ENCODE measurements at regions not wholly inside any gene's neighbourhood (a gene's known extent, or its start where the extent isn't known, plus 50 kb on each side); places are given as distances from the start of the nearest gene placed in this dataset.
"Not testable (repeated sequence)": the region's sequence is repeated elsewhere in the genome, so short reads cannot be mapped to it uniquely, and the experiment has no call there.

GRCh38 chr3:75429561-75430220, 234.4 kb upstream of the FRG2C start:
- not testable (repeated sequence) for H3K27me3 ChIP-seq, H3K4me3 ChIP-seq, H3K9me3 ChIP-seq, ATAC-seq
- peaks cover 0 to 37% of the 10 kb centered on the region in 2 donors for H3K36me3 ChIP-seq
- H3K27ac ChIP-seq, result peak overlapping the region; percentile 58 to 75 (median 72)
- in situ Hi-C loops (cut with MboI; ENCODE audit: low sequenced_read_pairs in 4 of 4) (loop anchor here in 3 of 4 donors (10.0 kb wide), 1 partner anchor 135 kb away; no protein-coding TSS in a partner anchor), intact Hi-C loops (cut with DNase I; ENCODE audit: low total_unique reads) (loop anchor here (1.0 to 10.0 kb wide), 3 partner anchors 135 to 1647 kb away; no protein-coding TSS in a partner anchor)
- peak; percentile 62 to 80 for DNase-seq
- H3K4me1 ChIP-seq, result peaks cover 24 to 26% of the 10 kb centered on the region in 2 donors
- peak; percentile 75 to 91 (median 88) for TF ChIP-seq CTCF (IDR thresholded peaks at IDR 0.05 in 4 of 5, conservative IDR thresholded peaks at IDR 0.05 in 1 of 5)

GRCh38 chr3:75430406-75430805, 233.7 kb upstream of the FRG2C start:
- ATAC-seq; H3K4me3 ChIP-seq; H3K9me3 ChIP-seq; H3K27me3 ChIP-seq; DNase-seq; in situ Hi-C loops (cut with MboI; ENCODE audit: low sequenced_read_pairs in 4 of 4); H3K27ac ChIP-seq: not testable (repeated sequence)
- Histone ChIP-seq H3K36me3 (peaks cover 0 to 35% of the 10 kb centered on the region in 2 donors), H3K4me1 (peaks cover 24 to 26% of the 10 kb centered on the region in 2 donors)
- intact Hi-C loops (cut with DNase I; ENCODE audit: low total_unique reads), result loop anchor here (5.0 kb wide), 1 partner anchor 1648 kb away; no protein-coding TSS in a partner anchor

- H3K27me3 ChIP-seq; DNase-seq; H3K4me3 ChIP-seq; H3K9me3 ChIP-seq; in situ Hi-C loops (cut with MboI; ENCODE audit: low sequenced_read_pairs in 4 of 4); ATAC-seq: not testable (repeated sequence)
- H3K4me1 ChIP-seq, result peaks cover 26% of the 10 kb centered on the region in 2 donors
- peak overlapping the region in 1 of 4 donors; percentile 94 for H3K27ac ChIP-seq
- intact Hi-C loops (cut with DNase I; ENCODE audit: low total_unique reads), result loop anchor here (5.0 kb wide), 1 partner anchor 1649 kb away; no protein-coding TSS in a partner anchor
- peaks cover 0 to 28% of the 10 kb centered on the region in 2 donors for H3K36me3 ChIP-seq
These were observed 233.0 kb upstream of the FRG2C start for GRCh38 chr3:75431120-75431519.

- H3K4me3 ChIP-seq; ATAC-seq; H3K9me3 ChIP-seq; DNase-seq; H3K27me3 ChIP-seq; in situ Hi-C loops (cut with MboI; ENCODE audit: low sequenced_read_pairs in 4 of 4): not testable (repeated sequence)
- Histone ChIP-seq H3K36me3 (peaks cover 0 to 18% of the 10 kb centered on the region in 2 donors), H3K27ac (peak overlapping the region; percentile 90 to 97 (median 95)), H3K4me1 (peaks cover 26 to 28% of the 10 kb centered on the region in 2 donors)
- intact Hi-C loops (cut with DNase I; ENCODE audit: low total_unique reads), result loop anchor here (5.0 kb wide), 1 partner anchor 1650 kb away; no protein-coding TSS in a partner anchor
These were observed 231.7 kb upstream of the FRG2C start for GRCh38 chr3:75432466-75432865.

- Histone ChIP-seq H3K4me1 (peaks cover 26 to 28% of the 10 kb centered on the region in 2 donors), H3K27ac (peak overlapping the region; percentile 90 to 97 (median 95)), H3K36me3 (peaks cover 0 to 13% of the 10 kb centered on the region in 2 donors)
- H3K9me3 ChIP-seq; H3K4me3 ChIP-seq; in situ Hi-C loops (cut with MboI; ENCODE audit: low sequenced_read_pairs in 4 of 4); H3K27me3 ChIP-seq: not testable (repeated sequence)
- ATAC-seq, result peak; percentile 99
- DNase-seq, result peak; percentile 85 to 96
- intact Hi-C loops (cut with DNase I; ENCODE audit: low total_unique reads), result loop anchor here (5.0 kb wide), 1 partner anchor 1651 kb away; no protein-coding TSS in a partner anchor
These were observed 231.2 kb upstream of the FRG2C start for GRCh38 chr3:75432885-75433284.

DNA sequence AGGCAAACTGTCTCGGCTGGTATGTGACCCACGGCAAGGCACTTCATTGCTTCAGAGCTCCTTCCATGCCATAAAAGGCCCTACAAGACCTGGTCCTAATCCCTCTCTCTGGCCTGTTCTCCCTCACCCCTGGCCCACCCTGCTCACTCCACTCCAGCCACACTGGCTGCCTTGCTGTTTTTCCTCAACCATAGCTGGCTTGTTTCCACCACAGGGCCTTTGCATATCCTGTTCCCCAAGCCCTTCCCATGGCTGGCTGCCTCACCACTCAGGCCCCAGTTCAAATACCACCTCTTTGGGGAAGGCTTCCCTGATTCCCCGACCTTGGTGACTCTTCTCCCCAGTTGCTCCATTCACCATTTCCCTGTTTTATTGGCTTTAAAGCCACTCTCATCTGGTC, 230.8 kb upstream of the FRG2C start:
- intact Hi-C loops (cut with DNase I; ENCODE audit: low total_unique reads), result loop anchor here (5.0 kb wide), 1 partner anchor 1651 kb away; no protein-coding TSS in a partner anchor
- DNase-seq; H3K27me3 ChIP-seq; H3K4me3 ChIP-seq; in situ Hi-C loops (cut with MboI; ENCODE audit: low sequenced_read_pairs in 4 of 4); H3K9me3 ChIP-seq; ATAC-seq: not testable (repeated sequence)
- H3K36me3 ChIP-seq, result peaks cover 0 to 10% of the 10 kb centered on the region in 2 donors
- H3K27ac ChIP-seq, result peak overlapping the region; percentile 90 to 97 (median 95)
- peaks cover 26 to 28% of the 10 kb centered on the region in 2 donors for H3K4me1 ChIP-seq

DNA sequence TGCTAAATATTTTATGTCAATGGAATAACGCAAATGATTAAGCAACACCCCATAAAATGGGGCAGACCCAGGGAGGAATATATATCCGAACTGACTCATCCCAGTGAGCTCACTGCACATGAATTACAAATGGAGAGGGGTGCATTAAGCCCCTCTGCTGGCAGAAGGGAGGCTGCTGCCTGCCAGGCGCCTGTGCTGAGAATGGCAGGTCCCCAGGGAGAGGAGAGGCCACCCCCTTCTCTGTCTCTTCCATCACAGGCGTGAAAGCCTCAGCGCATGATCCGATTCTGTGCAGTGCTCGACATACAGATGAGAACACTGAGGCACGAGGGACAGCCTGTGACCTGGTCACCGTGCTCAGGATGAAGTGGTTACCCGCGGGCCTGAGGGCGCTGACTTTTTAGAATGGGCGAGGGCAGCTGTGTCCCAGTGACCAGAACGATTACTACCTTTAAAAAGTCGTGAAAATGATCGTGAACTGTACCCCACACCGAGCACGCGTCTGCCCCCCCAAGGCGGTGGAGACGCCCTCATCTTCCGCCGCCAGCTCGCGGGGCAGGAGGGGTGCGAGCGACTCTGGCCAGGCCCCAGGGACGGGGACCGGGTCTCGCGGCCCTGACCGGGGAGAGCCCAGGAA, 229.7 kb upstream of the FRG2C start:
- H3K9me3 ChIP-seq; ATAC-seq; in situ Hi-C loops (cut with MboI; ENCODE audit: low sequenced_read_pairs in 4 of 4); H3K27me3 ChIP-seq: not testable (repeated sequence)
- Histone ChIP-seq H3K4me3 (peak overlapping the region; percentile 76 to 93 (median 80)), H3K36me3 (peaks cover 0 to 10% of the 10 kb centered on the region in 2 donors), H3K27ac (peak overlapping the region; percentile 90 to 97 (median 95)), H3K4me1 (peaks cover 22 to 28% of the 10 kb centered on the region in 2 donors)
- intact Hi-C loops (cut with DNase I; ENCODE audit: low total_unique reads), result loop anchor here (5.0 kb wide), 1 partner anchor 1652 kb away; no protein-coding TSS in a partner anchor
- peak in 1 of 2 donors; percentile 38 for DNase-seq
